Heart left ventricle (tissue), 13 donors: ENCODE measurements at regions not wholly inside any gene's neighbourhood (a gene's known extent, or its start where the extent isn't known, plus 50 kb on each side); places are given as distances from the start of the nearest gene placed in this dataset.

Source experiments
- POLR2A ChIP-seq, 2 donors: fragments of 450-650 bp; IDR thresholded peaks; one replicate each; pipeline ENCODE4 v1.6.1; 2017; ENCODE audit warnings: antibody characterized with exemption in 2 of 2, mild to moderate bottlenecking in 2 of 2, moderate library complexity in 2 of 2
- TF ChIP-seq, protein P1 (sequence below), 12 donors: fragments of 200-600 bp; sonication (generic) in 4 of 12; IDR thresholded peaks; one replicate each; pipeline versions ENCODE4 v1.5.0 to v1.8.0; 2018 to 2022; ENCODE audit warnings: antibody characterized with exemption in 12 of 12, mild to moderate bottlenecking in 5 of 12
- donor health status: ischemic (EF 13 %, LVEDD 7.1; RV severe dilation, severe dysfunction).
- donor health status: DM: no; HTN: yes; CAD: no.
- donor health status: DM: no; HTN: no; CAD: no.
- donor health status: ischemic (EF 25% LVEDD 6.9; RV normal size, moderate dysfunction).
- donor health status: ischemic (EF 25% LVEDD 5.7; RV mildly dilated, moderate dysfunction).
- donor health status: ischemic (EF 35%, LVEDD 5.7; RV mildly dilated, moderate dysfunction).
- donor health status: nonischemic (EF 11% LVEDD 7.7; RV severe dilation, severe dysfunction).
- donor health status: DM: yes; HTN: yes; CAD: no.
- donor health status: PGD.
- donor health status: ischemic (EF 29% LVEDD 5.4; RV normal size, mild dysfunction).
- donor health status: nonischemic (EF 23%, LVEDD 6.1; RV moderate dilation, normal function).

- TF ChIP-seq POLR2A (IDR thresholded peaks at IDR 0.05), result no peak
- TF ChIP-seq, protein P1, sequence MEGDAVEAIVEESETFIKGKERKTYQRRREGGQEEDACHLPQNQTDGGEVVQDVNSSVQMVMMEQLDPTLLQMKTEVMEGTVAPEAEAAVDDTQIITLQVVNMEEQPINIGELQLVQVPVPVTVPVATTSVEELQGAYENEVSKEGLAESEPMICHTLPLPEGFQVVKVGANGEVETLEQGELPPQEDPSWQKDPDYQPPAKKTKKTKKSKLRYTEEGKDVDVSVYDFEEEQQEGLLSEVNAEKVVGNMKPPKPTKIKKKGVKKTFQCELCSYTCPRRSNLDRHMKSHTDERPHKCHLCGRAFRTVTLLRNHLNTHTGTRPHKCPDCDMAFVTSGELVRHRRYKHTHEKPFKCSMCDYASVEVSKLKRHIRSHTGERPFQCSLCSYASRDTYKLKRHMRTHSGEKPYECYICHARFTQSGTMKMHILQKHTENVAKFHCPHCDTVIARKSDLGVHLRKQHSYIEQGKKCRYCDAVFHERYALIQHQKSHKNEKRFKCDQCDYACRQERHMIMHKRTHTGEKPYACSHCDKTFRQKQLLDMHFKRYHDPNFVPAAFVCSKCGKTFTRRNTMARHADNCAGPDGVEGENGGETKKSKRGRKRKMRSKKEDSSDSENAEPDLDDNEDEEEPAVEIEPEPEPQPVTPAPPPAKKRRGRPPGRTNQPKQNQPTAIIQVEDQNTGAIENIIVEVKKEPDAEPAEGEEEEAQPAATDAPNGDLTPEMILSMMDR (IDR thresholded peaks at IDR 0.05), result no peak
Measured at GRCh38 chr15:98289747-98290146, 329.2 kb downstream of the ARRDC4 start.
